ENCODE measurements at regions not wholly inside any gene's neighbourhood (a gene's known extent, or its start where the extent isn't known, plus 50 kb on each side); places are given as distances from the start of the nearest gene placed in this dataset.

GRCh38 chr5:110909950-110910349 is 161.6 kb upstream of the TSLP start:
- TF ChIP-seq CTCF (IDR thresholded peaks at IDR 0.05 in 8 of 11, conservative IDR thresholded peaks at IDR 0.05 in 3 of 11) (no peak), POLR2AphosphoS5 (IDR thresholded peaks at IDR 0.05) (no peak)
